ENCODE measurements at regions not wholly inside any gene's neighbourhood (a gene's known extent, or its start where the extent isn't known, plus 50 kb on each side); places are given as distances from the start of the nearest gene placed in this dataset.

DNA sequence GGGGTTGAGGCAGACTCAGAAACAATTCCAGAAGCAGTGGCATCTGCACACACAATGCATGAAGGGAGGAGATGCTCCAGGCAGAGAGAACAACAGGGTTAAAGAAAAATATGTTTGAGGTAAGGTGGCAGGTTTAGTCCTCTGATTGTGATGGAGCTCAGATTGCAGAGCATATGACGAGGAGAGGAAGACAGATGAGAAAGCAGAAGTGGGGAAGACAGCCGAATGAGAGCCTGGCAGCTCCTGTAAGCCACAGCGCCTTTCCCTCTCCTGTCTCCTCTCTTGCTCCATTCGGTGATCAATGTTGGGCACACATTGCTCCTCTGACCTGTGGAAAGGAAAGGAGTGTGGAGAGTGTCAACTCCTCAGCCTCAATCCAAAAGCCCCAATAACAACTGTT is 372.2 kb downstream of the GXYLT1 start:
- H3K4me1 ChIP-seq, result no peaks in the 10 kb centered on the region
- H3K36me3 ChIP-seq, result no peaks in the 10 kb centered on the region
- no peak overlapping the region for H3K27ac ChIP-seq
- no peak overlapping the region for H3K4me3 ChIP-seq
- intact Hi-C loops (cut with DNase I; ENCODE audit: low total_unique reads), result no loop called here
- no peak for DNase-seq
- no peaks in the 10 kb centered on the region for H3K27me3 ChIP-seq
- no peak for TF ChIP-seq POLR2A (IDR thresholded peaks at IDR 0.05)
- TF ChIP-seq, protein P1, sequence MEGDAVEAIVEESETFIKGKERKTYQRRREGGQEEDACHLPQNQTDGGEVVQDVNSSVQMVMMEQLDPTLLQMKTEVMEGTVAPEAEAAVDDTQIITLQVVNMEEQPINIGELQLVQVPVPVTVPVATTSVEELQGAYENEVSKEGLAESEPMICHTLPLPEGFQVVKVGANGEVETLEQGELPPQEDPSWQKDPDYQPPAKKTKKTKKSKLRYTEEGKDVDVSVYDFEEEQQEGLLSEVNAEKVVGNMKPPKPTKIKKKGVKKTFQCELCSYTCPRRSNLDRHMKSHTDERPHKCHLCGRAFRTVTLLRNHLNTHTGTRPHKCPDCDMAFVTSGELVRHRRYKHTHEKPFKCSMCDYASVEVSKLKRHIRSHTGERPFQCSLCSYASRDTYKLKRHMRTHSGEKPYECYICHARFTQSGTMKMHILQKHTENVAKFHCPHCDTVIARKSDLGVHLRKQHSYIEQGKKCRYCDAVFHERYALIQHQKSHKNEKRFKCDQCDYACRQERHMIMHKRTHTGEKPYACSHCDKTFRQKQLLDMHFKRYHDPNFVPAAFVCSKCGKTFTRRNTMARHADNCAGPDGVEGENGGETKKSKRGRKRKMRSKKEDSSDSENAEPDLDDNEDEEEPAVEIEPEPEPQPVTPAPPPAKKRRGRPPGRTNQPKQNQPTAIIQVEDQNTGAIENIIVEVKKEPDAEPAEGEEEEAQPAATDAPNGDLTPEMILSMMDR (IDR thresholded peaks at IDR 0.05), result no peak
- H3K9me3 ChIP-seq, result no peaks in the 10 kb centered on the region

DNA sequence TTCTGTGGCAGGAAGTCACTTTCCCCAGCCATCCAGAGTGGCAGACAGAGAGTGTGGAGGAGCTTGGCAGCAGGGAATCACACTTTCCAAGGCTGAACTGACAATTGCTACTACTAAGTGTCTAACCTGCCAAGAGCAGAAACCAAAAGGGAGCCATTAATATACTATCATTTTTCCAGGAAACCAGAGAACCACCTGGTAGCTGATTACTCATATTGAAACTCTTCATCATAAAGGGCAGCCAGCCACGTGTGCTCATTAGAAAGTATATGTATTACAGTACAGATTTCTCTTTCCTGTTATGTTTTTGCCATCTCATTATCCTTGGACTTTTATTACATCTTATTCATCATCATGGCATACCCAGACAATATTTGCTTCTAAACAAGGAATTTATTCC is 374.9 kb downstream of the GXYLT1 start:
- intact Hi-C loops (cut with DNase I; ENCODE audit: low total_unique reads), result no loop called here
- Histone ChIP-seq H3K9me3 (no peaks in the 10 kb centered on the region), H3K4me3 (no peak overlapping the region), H3K36me3 (no peaks in the 10 kb centered on the region), H3K4me1 (no peaks in the 10 kb centered on the region), H3K27ac (no peak overlapping the region), H3K27me3 (no peaks in the 10 kb centered on the region)
- no peak for DNase-seq
- TF ChIP-seq, protein P1 (IDR thresholded peaks at IDR 0.05), result no peak
- no peak for TF ChIP-seq POLR2A (IDR thresholded peaks at IDR 0.05)

DNA sequence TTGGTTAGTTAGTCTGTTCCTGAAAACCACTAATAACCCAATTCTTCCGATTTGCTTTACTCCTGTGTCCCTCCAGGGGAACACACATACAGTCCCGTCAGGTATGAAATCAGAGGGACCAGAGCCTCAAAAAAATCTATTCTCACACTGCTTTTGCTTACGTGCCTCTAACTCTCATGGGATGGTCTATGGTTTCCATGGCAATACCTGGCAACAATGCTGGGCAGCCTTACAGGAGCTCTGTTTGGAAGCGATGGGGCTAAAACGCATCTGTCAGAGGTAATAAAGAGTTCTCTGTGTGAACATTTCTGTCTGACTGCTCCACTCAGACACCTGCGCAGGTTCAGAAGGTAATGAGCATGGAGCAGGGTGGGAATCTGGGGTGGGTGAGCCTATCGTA is 376.2 kb downstream of the GXYLT1 start:
- Histone ChIP-seq H3K27me3 (no peaks in the 10 kb centered on the region), H3K9me3 (no peaks in the 10 kb centered on the region), H3K27ac (no peak overlapping the region), H3K4me1 (no peaks in the 10 kb centered on the region), H3K36me3 (no peaks in the 10 kb centered on the region), H3K4me3 (no peak overlapping the region)
- TF ChIP-seq, protein P1 (IDR thresholded peaks at IDR 0.05), result no peak
- no peak for TF ChIP-seq POLR2A (IDR thresholded peaks at IDR 0.05)
- intact Hi-C loops (cut with DNase I; ENCODE audit: low total_unique reads), result no loop called here
- DNase-seq, result no peak

DNA sequence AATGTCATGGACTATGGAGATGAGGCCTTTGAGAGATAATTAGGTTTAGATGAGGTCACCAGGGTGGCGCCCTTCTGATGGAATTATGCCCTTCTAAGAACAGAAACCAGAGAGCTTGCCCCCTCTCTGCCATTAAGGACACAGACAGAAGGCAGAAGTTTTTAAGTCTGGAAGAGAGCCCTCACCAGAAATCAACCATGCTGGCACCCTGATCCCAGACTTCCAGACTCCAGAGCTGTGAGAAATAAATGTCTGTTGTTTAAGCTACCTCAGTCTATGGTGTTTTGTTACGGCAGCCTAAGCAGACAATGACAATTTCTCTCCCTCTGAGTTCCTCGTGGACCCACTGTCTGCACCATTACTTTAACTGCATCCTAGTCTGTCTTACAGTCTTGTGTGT is 382.0 kb downstream of the GXYLT1 start:
- H3K9me3 ChIP-seq, result no peaks in the 10 kb centered on the region
- no peak overlapping the region for H3K4me3 ChIP-seq
- no peak overlapping the region for H3K27ac ChIP-seq
- H3K4me1 ChIP-seq, result no peaks in the 10 kb centered on the region
- intact Hi-C loops (cut with DNase I; ENCODE audit: low total_unique reads), result no loop called here
- no peaks in the 10 kb centered on the region for H3K36me3 ChIP-seq
- TF ChIP-seq, protein P1 (IDR thresholded peaks at IDR 0.05), result no peak
- no peak for TF ChIP-seq POLR2A (IDR thresholded peaks at IDR 0.05)
- no peaks in the 10 kb centered on the region for H3K27me3 ChIP-seq
- DNase-seq, result no peak

DNA sequence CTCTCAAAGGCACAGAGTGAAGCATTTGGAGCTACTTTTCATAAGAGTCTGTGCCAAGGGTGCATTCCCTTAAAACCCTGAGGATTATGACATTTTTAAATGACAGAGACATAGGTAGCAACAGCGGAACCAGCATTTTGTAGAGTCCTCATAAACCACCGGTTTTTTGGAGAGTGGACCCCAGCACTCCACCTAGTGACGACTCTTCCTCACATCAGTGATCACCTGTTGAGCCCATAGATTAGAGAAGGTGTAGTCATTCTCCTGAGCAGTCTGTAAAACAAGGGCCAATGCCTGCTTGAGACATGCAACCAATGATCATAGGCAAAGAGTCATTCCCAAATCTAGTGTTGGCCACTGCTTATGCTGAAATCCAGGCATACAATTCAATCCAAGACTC is 399.1 kb downstream of the GXYLT1 start:
- TF ChIP-seq, protein P1 (IDR thresholded peaks at IDR 0.05), result no peak
- TF ChIP-seq POLR2A (IDR thresholded peaks at IDR 0.05), result no peak

More for the DNA sequence above, 399.1 kb downstream of the GXYLT1 start:
- Histone ChIP-seq H3K4me3 (no peak overlapping the region), H3K27me3 (no peaks in the 10 kb centered on the region), H3K27ac (no peak overlapping the region), H3K9me3 (no peaks in the 10 kb centered on the region), H3K4me1 (no peaks in the 10 kb centered on the region), H3K36me3 (no peaks in the 10 kb centered on the region)
- no peak for DNase-seq
- intact Hi-C loops (cut with DNase I; ENCODE audit: low total_unique reads), result no loop called here

Measured in uterus (tissue), 3 donors.